HEK293 (cell line): ENCODE measurements at regions not wholly inside any gene's neighbourhood (a gene's known extent, or its start where the extent isn't known, plus 50 kb on each side); places are given as distances from the start of the nearest gene placed in this dataset.
"Not testable (repeated sequence)": the region's sequence is repeated elsewhere in the genome, so short reads cannot be mapped to it uniquely, and the experiment has no call there.

Experiments
- CTCF ChIA-PET: fragments of 350-600 bp; formaldehyde crosslinking; extraction: SDS; loops from one replicate; lab custom pipeline; 2021; ENCODE audit warnings: antibody characterized with exemption; lab: Yijun Ruan, JAX
- POLR2A ChIA-PET: fragments of 300-600 bp; formaldehyde crosslinking; extraction: SDS; loops from one replicate; lab custom pipeline; 2020; ENCODE audit warnings: antibody characterized with exemption, inconsistent platforms; lab: Yijun Ruan, JAX
- H3K27ac ChIP-seq: fragments of 200-500 bp; sonication (Bioruptor generic); 2 replicates; pipeline ENCODE4 v1.5.1; 2014; ENCODE audit warnings: low read depth, low read length, control low read depth, inconsistent platforms; ENCODE audit errors: extremely low read depth
- H3K36me3 ChIP-seq, 2 experiments: fragments of 200-500 bp in 1 of 2; sonication (Bioruptor generic) in 1 of 2; 1 replicate in 1 of 2; 2 replicates in 1 of 2; pipeline ENCODE4 v1.5.1; 2014 to 2017; ENCODE audit warnings: inconsistent platforms in 2 of 2, low read length in 2 of 2; ENCODE audit not compliant: control insufficient read depth in 2 of 2, insufficient read depth in 1 of 2
- H3K4me1 ChIP-seq: fragments of 200-500 bp; sonication (Bioruptor generic); 2 replicates; pipeline ENCODE4 v1.5.1; 2014; ENCODE audit warnings: mild to moderate bottlenecking, low read length, inconsistent platforms; ENCODE audit not compliant: control insufficient read depth, insufficient read depth
- H3K4me3 ChIP-seq: 2 replicates; pipeline ENCODE4 v1.5.1; 2011; ENCODE audit warnings: low read depth, mild to moderate bottlenecking, control low read depth, low read length, moderate library complexity
- H3K9me3 ChIP-seq: fragments of 200-500 bp; sonication (Bioruptor generic); 2 replicates; pipeline ENCODE4 v1.5.1; 2014; ENCODE audit warnings: low read depth, low read length, inconsistent platforms; ENCODE audit not compliant: control insufficient read depth, insufficient read depth
- GLIS1 ChIP-seq: fragments of 450-650 bp; formaldehyde crosslinking; IDR thresholded peaks from 2 replicates; pipeline ENCODE4 v1.5.1; 2016; ENCODE audit warnings: missing biosample characterization, missing genetic modification characterization
- GLIS2 ChIP-seq: fragments of 450-650 bp; formaldehyde crosslinking; IDR thresholded peaks from 2 replicates; pipeline ENCODE4 v1.5.1; 2016; ENCODE audit warnings: missing biosample characterization, missing genetic modification characterization
- SP2 ChIP-seq: fragments of 450-650 bp; formaldehyde crosslinking; IDR thresholded peaks from 2 replicates; pipeline ENCODE4 v1.5.1; 2016; ENCODE audit warnings: missing biosample characterization, missing genetic modification characterization
- ZFHX2 ChIP-seq: fragments of 450-650 bp; formaldehyde crosslinking; conservative IDR thresholded peaks from 2 replicates; pipeline ENCODE4 v1.5.1; 2016; ENCODE audit warnings: missing biosample characterization, missing genetic modification characterization
- ZIC2 ChIP-seq: fragments of 450-650 bp; formaldehyde crosslinking; IDR thresholded peaks from 2 replicates; pipeline ENCODE4 v1.5.1; 2016; ENCODE audit warnings: missing biosample characterization, missing genetic modification characterization

DNA sequence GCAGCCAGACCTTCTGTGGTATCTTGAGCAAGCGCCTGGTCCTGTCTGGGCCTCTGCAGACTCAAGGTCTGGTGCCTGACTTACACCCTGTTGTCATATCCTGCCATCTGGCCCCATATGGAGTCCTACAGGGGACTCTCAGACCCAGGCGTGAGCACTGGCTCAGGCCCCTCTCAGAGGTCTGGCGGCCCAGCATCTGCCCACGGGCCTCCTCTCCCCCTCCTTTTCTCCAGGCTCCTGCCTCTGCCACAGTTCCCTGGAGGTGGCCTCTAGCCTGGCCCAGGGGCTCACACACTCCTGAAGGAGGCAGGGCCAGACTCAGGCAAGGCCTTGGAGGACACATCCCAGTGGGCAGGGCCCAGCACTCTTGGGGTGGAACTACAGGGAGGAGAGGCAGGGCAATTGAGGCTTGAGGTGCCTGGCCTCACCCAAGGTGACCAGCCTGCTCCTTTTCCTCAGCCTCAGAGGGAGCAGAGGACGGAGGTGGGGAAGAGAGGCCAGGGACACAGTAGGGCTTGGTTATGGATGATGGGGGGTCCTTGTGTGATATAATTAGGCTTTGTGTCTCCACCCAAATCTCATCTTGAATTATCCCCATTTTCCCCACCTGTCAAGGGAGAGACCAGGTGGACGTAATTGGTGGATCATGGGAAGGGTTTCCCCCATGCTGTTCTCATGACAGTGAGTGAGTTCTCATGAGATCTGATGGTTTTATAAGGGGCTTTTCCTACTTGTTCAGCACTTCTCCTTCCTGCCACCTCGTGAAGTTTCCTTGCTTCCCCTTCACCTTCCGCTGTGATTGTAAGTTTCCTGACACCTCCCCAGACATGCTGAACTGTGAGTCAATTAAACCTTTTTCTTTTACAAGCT lies 70.9 kb upstream of the GOLGA6L4 start:
- not testable (repeated sequence) for H3K4me1 ChIP-seq, H3K36me3 ChIP-seq, H3K4me3 ChIP-seq
- TF ChIP-seq ZFHX2 (tag by site-specific recombination) = 0 out of 2 replicates have a peak, but pooled peaks have one; percentile 17
- 0 out of 2 replicates have a peak, but pooled peaks have one; percentile 13 for TF ChIP-seq GLIS2 (tag by site-specific recombination)
- TF ChIP-seq GLIS1 (tag by site-specific recombination) = 0 out of 2 replicates have a peak, but pooled peaks have one; percentile 12
- TF ChIP-seq ZIC2 (tag by site-specific recombination) = 0 out of 2 replicates have a peak, but pooled peaks have one; percentile 9
- 0 out of 2 replicates have a peak, but pooled peaks have one; percentile 17 for TF ChIP-seq SP2
- TF ChIP-seq, all 188 proteins: peak for 5; not testable (repeated sequence) for 183
- POLR2A ChIA-PET, H3K9me3 ChIP-seq, H3K27ac ChIP-seq, CTCF ChIA-PET: not testable (repeated sequence)

DNA sequence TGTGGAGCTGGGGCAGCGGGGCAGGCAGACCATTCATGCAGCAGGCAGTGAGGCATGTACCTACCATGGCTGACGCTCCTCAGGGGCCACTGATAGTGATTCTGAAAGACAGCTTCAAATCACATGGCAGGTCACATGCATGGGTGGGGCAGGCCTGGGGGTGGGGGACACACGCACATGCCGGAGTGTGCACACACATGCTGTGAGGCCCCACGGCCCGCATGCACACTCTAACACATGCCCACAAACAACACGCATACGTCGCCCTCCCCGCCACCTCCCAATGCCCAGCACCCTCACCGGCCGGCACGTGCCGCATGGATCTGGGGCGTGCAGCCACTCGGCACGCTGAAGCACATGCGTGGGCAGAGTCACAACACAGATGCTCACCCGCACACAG lies 65.5 kb upstream of the GOLGA6L4 start:
- H3K4me3 ChIP-seq, H3K4me1 ChIP-seq, H3K36me3 ChIP-seq, CTCF ChIA-PET, H3K9me3 ChIP-seq, POLR2A ChIA-PET, H3K27ac ChIP-seq: not testable (repeated sequence)

DNA sequence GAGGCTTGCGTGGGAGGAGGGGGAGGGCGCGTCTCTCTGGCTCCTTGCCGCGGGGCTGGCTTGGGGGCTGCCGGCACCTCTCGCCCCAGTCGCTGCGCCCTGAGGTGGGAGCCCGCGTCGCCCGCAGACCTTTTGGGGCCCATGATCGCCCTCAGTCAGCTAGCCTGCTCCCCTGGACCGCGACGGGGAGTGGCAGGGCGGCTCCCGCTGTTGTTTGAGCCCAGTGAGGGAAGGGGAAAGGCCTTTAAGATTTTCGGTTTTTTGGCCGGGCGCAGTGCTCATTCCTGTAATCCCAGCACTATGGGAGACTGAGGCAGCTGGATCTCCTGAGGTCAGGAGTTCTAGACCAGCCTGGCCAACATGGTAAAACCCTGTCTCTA lies 62.4 kb upstream of the GOLGA6L4 start:
- H3K9me3 ChIP-seq, POLR2A ChIA-PET, H3K27ac ChIP-seq, H3K4me3 ChIP-seq, H3K36me3 ChIP-seq, H3K4me1 ChIP-seq, CTCF ChIA-PET: not testable (repeated sequence)
